ENCODE measurements at regions not wholly inside any gene's neighbourhood (a gene's known extent, or its start where the extent isn't known, plus 50 kb on each side); places are given as distances from the start of the nearest gene placed in this dataset.

DNA sequence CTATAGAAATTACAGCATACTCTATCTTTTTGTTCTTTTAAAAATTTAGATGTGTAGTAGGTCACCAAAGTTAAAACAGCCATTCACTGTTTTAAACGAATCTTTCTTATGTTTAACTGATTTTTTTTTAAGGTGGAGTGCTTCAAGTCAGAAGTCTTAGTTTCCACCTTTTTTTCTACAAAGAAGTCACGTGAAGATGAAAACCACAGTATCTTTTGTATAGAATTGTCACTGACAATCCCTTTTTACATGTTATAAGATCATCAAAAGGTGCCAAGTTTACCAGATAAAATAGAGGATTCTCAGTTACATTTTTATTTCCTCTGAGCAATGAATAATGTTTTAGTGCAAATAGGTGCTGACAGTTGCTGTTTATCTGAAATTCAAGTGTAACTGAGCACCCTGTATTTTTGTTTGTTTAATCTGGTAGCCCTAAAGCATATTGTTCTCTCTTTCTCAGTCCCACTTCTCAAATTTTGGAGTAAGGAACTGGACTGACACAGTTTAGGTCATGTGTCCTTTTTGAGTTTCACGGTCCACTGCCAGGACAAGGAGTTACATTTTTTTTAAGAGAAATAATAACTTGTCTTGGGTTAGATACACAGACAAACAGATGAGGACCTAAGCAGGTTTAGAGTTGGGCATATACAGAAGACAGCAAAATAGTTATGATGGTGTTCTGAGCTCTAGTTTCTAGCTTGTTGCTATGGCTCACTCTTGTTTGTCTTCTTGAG, 233.2 kb upstream of the MBL2 start:
- no peaks in the 10 kb centered on the region for H3K36me3 Mint-ChIP-seq (ENCODE audit: unreplicated experiment)
- H3K4me3 Mint-ChIP-seq (ENCODE audit: unreplicated experiment) = no peak overlapping the region
- H3K27me3 Mint-ChIP-seq (ENCODE audit: unreplicated experiment) = no peaks in the 10 kb centered on the region
- no peaks in the 10 kb centered on the region for H3K9me3 Mint-ChIP-seq (ENCODE audit: unreplicated experiment)
- H3K27ac Mint-ChIP-seq (ENCODE audit: unreplicated experiment) = no peak overlapping the region
- no peak for DNase-seq (ENCODE audit: extremely low spot score, unreplicated experiment)
- H3K4me1 Mint-ChIP-seq (ENCODE audit: unreplicated experiment) = no peaks in the 10 kb centered on the region
- TF ChIP-seq CTCF (IDR thresholded peaks at IDR 0.05) = no peak

GRCh38 chr10:53003094-53003493, 230.5 kb upstream of the MBL2 start:
- H3K4me3 Mint-ChIP-seq (ENCODE audit: unreplicated experiment) = no peak overlapping the region
- H3K9me3 Mint-ChIP-seq (ENCODE audit: unreplicated experiment) = no peaks in the 10 kb centered on the region

GRCh38 chr10:52999681-53000080, 227.1 kb upstream of the MBL2 start:
- no peak for DNase-seq (ENCODE audit: extremely low spot score, unreplicated experiment)
- H3K27me3 Mint-ChIP-seq (ENCODE audit: unreplicated experiment) = peaks cover 5% of the 10 kb centered on the region
- H3K9me3 Mint-ChIP-seq (ENCODE audit: unreplicated experiment) = no peaks in the 10 kb centered on the region
- TF ChIP-seq CTCF (IDR thresholded peaks at IDR 0.05) = no peak
- H3K4me3 Mint-ChIP-seq (ENCODE audit: unreplicated experiment) = no peak overlapping the region
- H3K36me3 Mint-ChIP-seq (ENCODE audit: unreplicated experiment) = no peaks in the 10 kb centered on the region
- H3K27ac Mint-ChIP-seq (ENCODE audit: unreplicated experiment) = no peak overlapping the region
- H3K4me1 Mint-ChIP-seq (ENCODE audit: unreplicated experiment) = no peaks in the 10 kb centered on the region

More at GRCh38 chr10:53003094-53003493, 230.5 kb upstream of the MBL2 start:
- DNase-seq (ENCODE audit: extremely low spot score, unreplicated experiment) = no peak
- H3K4me1 Mint-ChIP-seq (ENCODE audit: unreplicated experiment) = no peaks in the 10 kb centered on the region
- TF ChIP-seq CTCF (IDR thresholded peaks at IDR 0.05) = no peak
- peaks cover 2% of the 10 kb centered on the region for H3K27me3 Mint-ChIP-seq (ENCODE audit: unreplicated experiment)
- no peaks in the 10 kb centered on the region for H3K36me3 Mint-ChIP-seq (ENCODE audit: unreplicated experiment)
- no peak overlapping the region for H3K27ac Mint-ChIP-seq (ENCODE audit: unreplicated experiment)

DNA sequence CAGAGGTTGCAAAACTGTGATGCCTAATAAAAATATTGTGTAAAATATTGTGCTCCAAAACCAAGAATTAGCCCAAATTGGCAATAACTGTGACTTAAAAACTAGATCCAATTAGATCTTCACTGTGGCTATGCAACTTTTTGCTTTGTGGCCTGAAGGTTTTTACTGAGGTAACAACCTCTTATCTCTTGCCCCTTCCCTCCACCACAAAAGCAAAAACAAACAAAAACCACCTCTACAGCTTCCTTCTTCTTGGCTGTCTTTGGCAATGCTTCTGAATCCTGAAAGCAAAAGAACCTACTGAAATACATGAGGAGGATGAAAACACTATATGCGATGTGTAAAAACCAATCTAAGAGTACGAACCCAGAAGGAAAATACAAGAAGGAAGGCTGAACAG, 226.7 kb upstream of the MBL2 start:
- no peaks in the 10 kb centered on the region for H3K9me3 Mint-ChIP-seq (ENCODE audit: unreplicated experiment)

DNA sequence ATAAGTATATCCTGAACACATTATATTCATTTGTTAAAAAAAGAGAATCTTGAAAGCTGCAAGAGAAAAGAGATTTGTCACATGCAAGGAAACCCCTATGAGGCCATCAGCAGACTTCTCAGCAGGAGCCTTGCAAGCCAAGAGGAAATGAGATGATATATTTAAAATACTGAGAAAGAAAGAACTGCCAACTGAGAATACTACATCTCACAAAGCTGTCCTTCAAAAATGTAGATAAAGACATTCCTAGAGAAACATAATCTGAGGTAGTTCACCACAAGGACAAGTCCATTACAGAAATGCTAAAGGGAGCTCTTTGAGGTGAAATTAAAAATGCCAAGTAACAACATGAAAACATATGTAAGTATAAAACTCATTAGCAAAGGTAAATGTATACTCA, 224.4 kb upstream of the MBL2 start:
- Mint-ChIP-seq H3K4me3 (ENCODE audit: unreplicated experiment) (no peak overlapping the region), H3K27me3 (ENCODE audit: unreplicated experiment) (peaks cover 10% of the 10 kb centered on the region), H3K4me1 (ENCODE audit: unreplicated experiment) (no peaks in the 10 kb centered on the region), H3K9me3 (ENCODE audit: unreplicated experiment) (no peaks in the 10 kb centered on the region), H3K36me3 (ENCODE audit: unreplicated experiment) (no peaks in the 10 kb centered on the region), H3K27ac (ENCODE audit: unreplicated experiment) (no peak overlapping the region)
- no peak for DNase-seq (ENCODE audit: extremely low spot score, unreplicated experiment)
- no peak for TF ChIP-seq CTCF (IDR thresholded peaks at IDR 0.05)

More for the DNA sequence above, 226.7 kb upstream of the MBL2 start:
- Mint-ChIP-seq H3K27me3 (ENCODE audit: unreplicated experiment) (peaks cover 5% of the 10 kb centered on the region), H3K27ac (ENCODE audit: unreplicated experiment) (no peak overlapping the region), H3K36me3 (ENCODE audit: unreplicated experiment) (no peaks in the 10 kb centered on the region), H3K4me3 (ENCODE audit: unreplicated experiment) (no peak overlapping the region), H3K4me1 (ENCODE audit: unreplicated experiment) (no peaks in the 10 kb centered on the region)
- DNase-seq (ENCODE audit: extremely low spot score, unreplicated experiment) = no peak
- no peak for TF ChIP-seq CTCF (IDR thresholded peaks at IDR 0.05)
